Adrenal gland (tissue), 9 donors: ENCODE measurements at regions not wholly inside any gene's neighbourhood (a gene's known extent, or its start where the extent isn't known, plus 50 kb on each side); places are given as distances from the start of the nearest gene placed in this dataset.

ENCODE experiments used
- DNase-seq, 7 donors: peaks; one replicate each; pipeline ENCODE4 v3.0.0-alpha.2; 2019 to 2020
- H3K27ac ChIP-seq, 5 donors: fragments of 200-600 bp; sonication (generic) in 4 of 5; 1 replicate in 3 of 5; 2 replicates in 2 of 5; pipeline versions ENCODE4 v1.5.1 to v1.8.0; 2016 to 2020; ENCODE audit warnings: mild to moderate bottlenecking in 1 of 5
- H3K27me3 ChIP-seq: fragments of 200-600 bp; 2 replicates; pipeline ENCODE4 v1.8.0; 2021
- H3K36me3 ChIP-seq, 2 donors: fragments of 200-600 bp; replicated peaks in 1 of 2; 1 replicate in 1 of 2; 2 replicates in 1 of 2; pipeline versions ENCODE4 v1.5.1 to v1.8.0; 2018 to 2022
- H3K4me1 ChIP-seq, 2 donors: fragments of 200-600 bp; replicated peaks in 1 of 2; 1 replicate in 1 of 2; 2 replicates in 1 of 2; pipeline versions ENCODE4 v1.5.1 to v1.8.0; 2018 to 2021
- H3K4me3 ChIP-seq, 4 donors: fragments of 200-600 bp; sonication (generic) in 3 of 4; one replicate each; pipeline ENCODE4 v1.5.1; 2016 to 2018
- H3K9me3 ChIP-seq, 3 donors: fragments of 200-600 bp; sonication (generic) in 1 of 3; replicated peaks in 1 of 3; 1 replicate in 2 of 3; 2 replicates in 1 of 3; pipeline versions ENCODE4 v1.5.1 to v1.8.0; 2016 to 2021
- POLR2A ChIP-seq, 2 donors: fragments of 450-650 bp; IDR thresholded peaks; one replicate each; pipeline ENCODE4 v1.6.1; 2017; ENCODE audit warnings: antibody characterized with exemption in 2 of 2, mild to moderate bottlenecking in 2 of 2, moderate library complexity in 1 of 2
- WGBS, 4 donors: extraction: QIAGEN DNeasy Blood & Tissue Kit in 2 of 4; methylation state at CpG; one replicate each; pipeline versions ENCODE4 v1.1.5 to v1.1.7; 2013 to 2017; 5-methylcytosine and 5-hydroxymethylcytosine counted together
- intact Hi-C, 2 donors: fragments of 100-400 bp; cut with DNase I; formaldehyde crosslinking; loops; one replicate each; pipeline versions ENCODE4 v1.14.1 to v1.15.0; 2022 to 2023
- TF ChIP-seq, protein P1 (sequence below), 6 experiments: fragments of 450-650 bp in 4 of 6; fragments of 200-600 bp in 2 of 6; sonication (generic) in 1 of 6; IDR thresholded peaks; 1 replicate in 5 of 6; 2 replicates in 1 of 6; pipeline versions ENCODE4 v1.5.1 to v1.8.0; 2016 to 2021; ENCODE audit warnings: antibody characterized with exemption in 6 of 6, mild to moderate bottlenecking in 2 of 6, moderate library complexity in 1 of 6
- donor health status: healthy with polysubstance abuse.
- donor health status: Bipolar disorder and iron deficiency.
- donor health status: DM: yes; HTN: yes; CAD: no.
- donor health status: DM: no; HTN: no; CAD: no.
- donor health status: DM: no; HTN: no; CAD: no.

DNA sequence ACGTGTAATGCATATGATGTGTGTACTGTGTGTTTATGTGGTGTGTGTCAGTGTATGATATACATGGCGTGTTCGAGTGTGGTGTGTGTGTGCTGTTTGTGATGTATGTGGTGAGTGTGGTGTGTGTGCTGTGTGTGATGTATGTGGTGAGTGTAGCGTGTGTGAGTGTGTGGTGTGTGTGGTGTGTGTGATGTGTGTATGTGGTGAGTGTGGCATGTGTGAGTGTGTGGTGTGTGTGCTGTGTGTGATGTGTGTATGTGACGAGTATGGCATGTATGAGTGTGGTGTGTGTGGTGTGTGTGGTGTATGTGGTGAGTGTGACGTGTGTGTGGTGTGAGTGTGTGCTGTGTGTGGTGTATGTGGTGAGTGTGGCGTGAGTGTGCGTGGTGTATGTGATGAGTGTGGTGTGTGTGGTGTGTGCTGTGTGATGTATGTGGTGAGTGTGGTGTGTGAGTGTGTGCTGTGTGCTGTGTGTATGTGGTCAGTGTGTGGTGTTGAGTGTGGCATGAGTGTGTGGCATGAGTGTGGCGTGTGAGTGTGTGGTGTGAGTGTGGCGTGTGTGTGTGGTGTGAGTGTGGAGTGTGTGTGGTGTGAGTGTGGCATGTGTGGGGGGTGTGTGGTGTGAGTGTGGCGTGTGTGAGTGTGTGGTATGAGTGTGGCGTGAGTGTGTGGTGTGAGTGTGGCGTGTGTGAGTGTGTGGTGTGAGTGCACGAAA lies 56.8 kb upstream of the CKS2 start:
- no peak overlapping the region for H3K27ac ChIP-seq
- 87 to 89% (median 87%) methylated on average over 14 of the region's 14 CpGs for WGBS, 4 donors
- TF ChIP-seq POLR2A (IDR thresholded peaks at IDR 0.05), result no peak
- TF ChIP-seq, protein P1, sequence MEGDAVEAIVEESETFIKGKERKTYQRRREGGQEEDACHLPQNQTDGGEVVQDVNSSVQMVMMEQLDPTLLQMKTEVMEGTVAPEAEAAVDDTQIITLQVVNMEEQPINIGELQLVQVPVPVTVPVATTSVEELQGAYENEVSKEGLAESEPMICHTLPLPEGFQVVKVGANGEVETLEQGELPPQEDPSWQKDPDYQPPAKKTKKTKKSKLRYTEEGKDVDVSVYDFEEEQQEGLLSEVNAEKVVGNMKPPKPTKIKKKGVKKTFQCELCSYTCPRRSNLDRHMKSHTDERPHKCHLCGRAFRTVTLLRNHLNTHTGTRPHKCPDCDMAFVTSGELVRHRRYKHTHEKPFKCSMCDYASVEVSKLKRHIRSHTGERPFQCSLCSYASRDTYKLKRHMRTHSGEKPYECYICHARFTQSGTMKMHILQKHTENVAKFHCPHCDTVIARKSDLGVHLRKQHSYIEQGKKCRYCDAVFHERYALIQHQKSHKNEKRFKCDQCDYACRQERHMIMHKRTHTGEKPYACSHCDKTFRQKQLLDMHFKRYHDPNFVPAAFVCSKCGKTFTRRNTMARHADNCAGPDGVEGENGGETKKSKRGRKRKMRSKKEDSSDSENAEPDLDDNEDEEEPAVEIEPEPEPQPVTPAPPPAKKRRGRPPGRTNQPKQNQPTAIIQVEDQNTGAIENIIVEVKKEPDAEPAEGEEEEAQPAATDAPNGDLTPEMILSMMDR (IDR thresholded peaks at IDR 0.05), result no peak
- intact Hi-C loops, result no loop called here
- no peaks in the 10 kb centered on the region for H3K36me3 ChIP-seq
- H3K4me1 ChIP-seq, result no peaks in the 10 kb centered on the region
- no peaks in the 10 kb centered on the region for H3K9me3 ChIP-seq
- DNase-seq, result no peak
- no peaks in the 10 kb centered on the region for H3K27me3 ChIP-seq
- no peak overlapping the region for H3K4me3 ChIP-seq

DNA sequence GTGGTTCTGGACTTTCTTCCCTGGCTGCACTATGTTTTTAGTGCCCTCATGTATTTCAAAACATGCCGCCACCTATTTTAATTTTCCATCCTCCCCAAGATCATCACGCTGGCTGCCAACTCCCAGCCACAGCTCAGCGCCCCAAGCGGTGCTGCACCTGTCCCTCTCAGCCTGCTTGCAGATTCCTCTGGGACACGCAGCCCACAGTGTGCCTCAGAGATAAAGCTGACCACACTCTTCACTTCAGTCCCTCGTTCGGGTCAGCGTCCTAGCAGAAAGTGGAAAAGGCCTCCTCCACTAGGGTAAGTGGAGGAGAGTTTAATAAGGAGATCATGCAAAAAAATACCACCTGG lies 56.2 kb upstream of the CKS2 start:
- H3K27me3 ChIP-seq, result no peaks in the 10 kb centered on the region
- H3K27ac ChIP-seq, result no peak overlapping the region
- intact Hi-C loops, result no loop called here
- no peak for TF ChIP-seq POLR2A (IDR thresholded peaks at IDR 0.05)
- TF ChIP-seq, protein P1 (IDR thresholded peaks at IDR 0.05), result no peak
- no peak for DNase-seq
- no peaks in the 10 kb centered on the region for H3K9me3 ChIP-seq
- H3K4me1 ChIP-seq, result no peaks in the 10 kb centered on the region
- 91 to 96% (median 93%) methylated on average over 8 of the region's 8 CpGs for WGBS, 4 donors
- H3K4me3 ChIP-seq, result no peak overlapping the region
- H3K36me3 ChIP-seq, result no peaks in the 10 kb centered on the region

DNA sequence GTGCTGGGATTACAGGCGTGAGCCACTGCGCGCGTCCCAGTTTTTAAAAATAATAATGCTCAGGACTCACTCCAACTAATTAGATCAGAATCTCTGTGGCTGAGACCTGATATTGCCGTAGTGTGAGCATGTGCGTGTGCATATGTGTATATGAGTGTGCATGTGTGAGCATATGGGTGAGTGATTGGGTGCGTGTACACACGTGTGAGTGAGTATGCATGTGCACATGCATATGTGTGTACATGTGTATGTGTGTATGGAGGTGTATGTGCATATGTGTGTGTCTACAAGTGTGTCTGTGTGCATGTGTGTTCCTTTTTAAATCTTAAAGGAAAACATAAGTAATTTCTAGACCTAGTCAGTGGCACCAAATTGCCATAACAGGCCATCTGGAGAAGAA lies 54.8 kb upstream of the CKS2 start:
- intact Hi-C loops, result no loop called here
- DNase-seq, result no peak
- H3K36me3 ChIP-seq, result no peaks in the 10 kb centered on the region

DNA sequence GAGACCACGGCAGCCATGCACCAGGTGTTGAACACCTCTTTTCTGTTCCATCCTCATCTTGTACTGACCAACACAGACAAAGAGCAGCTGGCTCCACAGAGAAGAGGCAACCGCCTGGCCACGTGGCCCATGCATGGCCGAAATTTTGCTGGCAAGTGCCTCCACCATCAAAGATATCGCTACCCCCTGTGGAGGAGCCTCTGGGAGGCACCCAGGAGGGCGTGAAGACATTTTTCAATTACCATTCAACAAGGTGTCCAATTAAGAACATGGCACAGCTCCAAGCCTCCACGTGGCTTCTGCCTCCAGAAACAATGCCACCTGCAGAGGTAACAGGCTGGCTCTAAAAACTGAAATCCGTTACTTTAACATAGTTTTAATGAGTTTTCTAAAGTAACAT lies 54.4 kb upstream of the CKS2 start:
- Histone ChIP-seq H3K9me3 (no peaks in the 10 kb centered on the region), H3K4me3 (no peak overlapping the region), H3K4me1 (no peaks in the 10 kb centered on the region), H3K27me3 (no peaks in the 10 kb centered on the region), H3K27ac (no peak overlapping the region), H3K36me3 (no peaks in the 10 kb centered on the region)
- TF ChIP-seq POLR2A (IDR thresholded peaks at IDR 0.05), result no peak
- TF ChIP-seq, protein P1 (IDR thresholded peaks at IDR 0.05), result no peak
- intact Hi-C loops, result no loop called here
- 83 to 94% (median 89%) methylated on average over 7 to 8 of the region's 8 CpGs for WGBS, 4 donors
- DNase-seq, result no peak

More for the DNA sequence above, 54.8 kb upstream of the CKS2 start:
- Histone ChIP-seq H3K27ac (no peak overlapping the region), H3K27me3 (no peaks in the 10 kb centered on the region), H3K4me3 (no peak overlapping the region), H3K9me3 (no peaks in the 10 kb centered on the region), H3K4me1 (no peaks in the 10 kb centered on the region)
- WGBS, 4 donors, result 92 to 97% (median 95%) methylated on average over 8 of the region's 8 CpGs
- TF ChIP-seq POLR2A (IDR thresholded peaks at IDR 0.05), result no peak
- TF ChIP-seq, protein P1 (IDR thresholded peaks at IDR 0.05), result no peak
